Mammary epithelial cell (primary cell): ENCODE measurements at regions not wholly inside any gene's neighbourhood (a gene's known extent, or its start where the extent isn't known, plus 50 kb on each side); places are given as distances from the start of the nearest gene placed in this dataset.

ENCODE experiments used
- CTCF ChIP-seq, 2 donors: IDR thresholded peaks in 1 of 2; conservative IDR thresholded peaks in 1 of 2; 2 replicates each; pipeline ENCODE4 v1.5.1; 2011 to 2012; ENCODE audit warnings: inconsistent platforms in 2 of 2, low read length in 2 of 2, mild to moderate bottlenecking in 2 of 2, control low read depth in 1 of 2, low read depth in 1 of 2; ENCODE audit not compliant: insufficient read depth in 1 of 2; ENCODE audit errors: extremely low read depth in 1 of 2
- EZH2 ChIP-seq: IDR thresholded peaks from 2 replicates; pipeline ENCODE4 v1.6.1; 2012; ENCODE audit warnings: low read length, inconsistent platforms, borderline replicate concordance

DNA sequence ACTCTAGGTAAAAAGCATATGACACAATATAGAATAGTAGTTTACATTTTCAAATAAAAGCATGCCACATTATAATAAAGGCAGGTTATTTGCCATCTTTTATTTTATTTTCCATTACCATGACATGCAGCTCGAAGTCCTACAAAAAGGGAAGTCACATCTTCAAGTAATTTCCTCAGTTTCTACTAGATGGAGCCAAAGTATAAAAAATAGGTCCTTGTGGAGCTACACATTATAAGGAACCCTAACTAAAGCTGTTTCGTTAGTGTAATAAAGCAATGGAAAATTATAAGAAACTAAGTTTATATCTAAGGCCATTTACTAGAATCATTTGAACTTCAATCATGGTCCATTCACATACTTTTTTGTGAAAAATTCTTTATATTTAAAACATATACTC is 674.5 kb downstream of the KCNJ3 start:
- peak in 1 of 2 donors; percentile 28 for TF ChIP-seq CTCF (conservative IDR thresholded peaks at IDR 0.05 in 1 of 2, IDR thresholded peaks at IDR 0.05 in 1 of 2; ENCODE audit: extremely low read depth in 1 of 2, insufficient read depth in 1 of 2, low read depth in 1 of 2, low read length in 2 of 2)
- TF ChIP-seq EZH2, result no peak
